IPS-NIHi7 (cell line): ENCODE measurements at regions not wholly inside any gene's neighbourhood (a gene's known extent, or its start where the extent isn't known, plus 50 kb on each side); places are given as distances from the start of the nearest gene placed in this dataset.
"Not testable (repeated sequence)": the region's sequence is repeated elsewhere in the genome, so short reads cannot be mapped to it uniquely, and the experiment has no call there.

Experiments used
- DNase-seq: peaks from one replicate; pipeline ENCODE4 v3.0.0; 2012; ENCODE audit warnings: mixed read lengths; ENCODE audit errors: extremely low spot score

DNA sequence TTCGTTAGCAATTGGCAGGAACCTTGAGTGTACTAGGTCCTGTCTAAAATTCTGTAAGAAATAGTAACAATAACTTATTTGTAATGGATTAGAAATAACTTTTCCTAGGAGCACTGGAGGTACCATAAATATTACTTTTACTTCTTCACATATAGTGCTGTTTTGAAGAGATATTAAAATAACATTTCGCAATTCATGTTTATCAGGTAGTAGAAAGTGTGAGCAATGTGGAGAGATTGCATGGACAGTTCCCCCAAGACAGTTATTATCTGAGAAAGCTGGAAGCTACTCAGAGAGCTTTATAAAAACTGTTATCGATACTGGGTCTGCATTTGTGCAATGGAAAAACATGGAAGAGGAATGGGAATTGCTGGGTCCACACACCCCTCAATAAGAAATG is 128.5 kb upstream of the KIF26B start:
- no peak for DNase-seq

DNA sequence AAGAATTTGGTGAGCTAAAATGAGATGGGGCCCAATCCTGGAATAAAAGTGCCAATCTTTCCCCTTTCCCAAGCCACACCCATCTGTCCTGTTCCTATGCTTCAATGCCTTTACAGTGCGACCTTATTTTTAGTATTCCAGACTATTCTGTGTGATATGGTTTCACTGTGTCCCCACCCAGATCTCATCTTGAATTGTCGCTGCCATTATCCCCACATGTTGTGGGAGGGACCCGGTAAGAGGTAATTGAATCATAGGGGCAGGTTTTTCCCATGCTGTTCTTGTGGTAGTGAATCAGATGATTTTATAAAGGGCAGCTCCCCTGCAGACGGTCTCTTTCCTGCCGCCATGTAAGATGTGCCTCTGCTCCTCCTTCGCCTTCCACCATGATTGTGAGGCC is 129.3 kb upstream of the KIF26B start:
- no peak for DNase-seq

DNA sequence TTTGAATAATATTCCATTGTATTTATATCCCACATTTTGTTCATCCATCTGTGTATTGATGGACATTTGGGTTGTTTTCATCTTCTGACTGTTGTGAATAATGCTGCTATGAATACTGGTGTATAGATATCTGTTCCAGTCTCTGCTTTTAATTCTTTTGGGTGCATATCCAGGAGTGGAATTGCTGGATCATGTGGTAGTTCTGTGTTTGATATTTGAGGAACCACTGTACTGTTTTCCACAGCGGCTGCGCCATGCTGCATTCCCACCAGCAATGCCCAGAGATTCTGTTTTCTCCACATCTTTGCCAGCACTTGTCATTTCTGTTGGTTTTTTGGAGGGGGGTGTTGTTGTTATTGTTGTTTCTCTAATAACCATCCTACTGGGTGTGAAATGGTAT is 131.6 kb upstream of the KIF26B start:
- no peak for DNase-seq

- no peak for DNase-seq
Measured at GRCh38 chr1:245019910-245020486, 134.8 kb upstream of the KIF26B start.

- DNase-seq, result no peak
Measured at GRCh38 chr1:245016700-245017099, 138.1 kb upstream of the KIF26B start.

DNA sequence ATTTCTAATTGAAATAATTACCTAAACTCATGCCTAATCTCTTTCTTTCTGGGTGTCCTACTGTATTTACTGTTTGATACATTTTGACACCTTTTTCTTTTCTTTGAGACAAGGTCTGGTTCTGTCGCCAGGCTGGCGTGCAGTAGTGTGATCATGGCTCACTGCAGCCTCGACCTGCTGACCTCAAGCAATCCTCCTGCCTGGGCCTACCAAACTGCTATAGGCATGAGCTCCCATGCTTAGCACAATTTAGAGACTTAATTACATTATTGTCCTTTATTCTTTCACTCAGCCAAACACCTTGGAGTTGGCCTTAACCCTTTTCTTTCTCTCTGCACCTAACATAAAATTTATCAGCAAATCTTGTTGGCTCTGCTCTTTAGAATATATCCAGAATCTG is 139.8 kb upstream of the KIF26B start:
- no peak for DNase-seq

GRCh38 chr1:245014247-245015029 is 140.3 kb upstream of the KIF26B start:
- DNase-seq, result no peak

GRCh38 chr1:245010018-245010614 is 144.7 kb upstream of the KIF26B start:
- no peak for DNase-seq

GRCh38 chr1:245008761-245009160 is 144.4 kb upstream of the HNRNPU start:
- DNase-seq, result no peak

DNA sequence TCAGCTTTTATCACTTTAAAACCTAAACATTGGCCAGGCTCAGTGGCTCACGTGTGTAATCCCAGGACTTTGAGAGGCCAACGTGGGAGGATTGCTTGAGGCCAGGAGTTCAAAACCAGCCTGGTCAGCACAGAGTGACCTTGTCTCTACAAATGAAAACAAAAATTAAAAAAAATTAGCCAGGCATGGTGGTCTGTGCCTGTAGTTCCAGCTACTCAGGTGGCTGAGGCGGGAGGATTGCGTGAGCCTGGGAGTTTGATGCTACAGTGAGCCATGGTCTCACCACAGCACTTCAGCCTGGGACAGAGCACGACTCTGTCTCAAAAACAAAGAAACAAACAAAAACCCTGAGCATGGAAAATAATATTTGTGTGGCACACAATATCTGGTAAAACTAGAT is 143.5 kb upstream of the HNRNPU start:
- no peak for DNase-seq

DNA sequence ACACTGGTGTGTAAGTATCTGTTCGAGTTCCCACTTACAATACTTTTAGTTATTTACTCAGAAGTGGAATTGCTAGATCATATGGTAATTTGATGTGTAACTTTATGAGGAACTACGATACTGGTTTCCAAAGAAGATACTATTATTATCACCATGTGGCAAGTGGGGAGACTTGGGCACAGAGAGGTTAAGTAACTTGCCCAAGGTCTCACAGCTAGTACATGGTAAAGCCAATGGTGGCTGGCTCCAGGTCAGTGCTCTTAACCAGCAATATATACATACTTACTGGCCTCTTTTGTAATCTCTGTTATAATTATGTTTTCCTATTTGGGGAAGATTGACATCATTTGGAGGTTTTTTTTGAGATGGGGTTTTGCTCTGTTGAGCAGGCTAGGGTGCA is 138.9 kb upstream of the HNRNPU start:
- no peak for DNase-seq

DNA sequence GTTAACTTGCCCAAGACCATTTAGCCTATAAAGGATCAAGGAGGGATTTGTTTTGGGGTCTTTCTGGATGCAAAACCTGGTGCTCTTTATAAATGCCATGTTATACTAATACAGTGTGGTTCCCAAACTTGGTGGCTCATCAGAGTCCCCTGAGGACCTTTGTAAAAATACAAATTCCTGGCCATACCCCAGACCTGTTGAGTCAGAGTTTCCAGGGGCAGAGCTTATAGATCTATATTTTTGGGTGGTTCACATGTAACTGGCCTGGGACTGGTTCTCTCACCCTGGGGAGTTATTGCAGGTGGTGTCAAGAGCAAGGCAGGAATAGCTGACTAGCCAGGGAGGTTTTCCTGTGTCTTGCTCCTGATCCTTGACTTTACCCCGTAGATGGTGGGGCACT is 136.9 kb upstream of the HNRNPU start:
- no peak for DNase-seq

DNA sequence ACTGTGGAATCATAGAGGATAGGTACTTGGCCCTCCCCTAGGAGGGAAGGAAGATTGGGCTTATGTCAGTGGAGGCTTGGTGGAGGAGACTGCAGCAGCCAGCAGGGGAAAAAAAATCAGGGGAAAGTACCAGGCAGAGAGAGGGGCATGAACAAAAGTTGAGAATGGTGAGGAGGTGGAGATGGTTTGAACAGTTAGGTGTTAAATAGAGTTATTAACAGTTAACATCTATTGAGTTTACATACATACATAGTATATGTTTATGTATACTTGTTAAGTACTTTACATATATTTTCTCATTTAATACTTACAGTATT is 136.5 kb upstream of the HNRNPU start:
- no peak for DNase-seq

GRCh38 chr1:244999644-245000043 is 135.3 kb upstream of the HNRNPU start:
- DNase-seq, result not testable (repeated sequence)

DNA sequence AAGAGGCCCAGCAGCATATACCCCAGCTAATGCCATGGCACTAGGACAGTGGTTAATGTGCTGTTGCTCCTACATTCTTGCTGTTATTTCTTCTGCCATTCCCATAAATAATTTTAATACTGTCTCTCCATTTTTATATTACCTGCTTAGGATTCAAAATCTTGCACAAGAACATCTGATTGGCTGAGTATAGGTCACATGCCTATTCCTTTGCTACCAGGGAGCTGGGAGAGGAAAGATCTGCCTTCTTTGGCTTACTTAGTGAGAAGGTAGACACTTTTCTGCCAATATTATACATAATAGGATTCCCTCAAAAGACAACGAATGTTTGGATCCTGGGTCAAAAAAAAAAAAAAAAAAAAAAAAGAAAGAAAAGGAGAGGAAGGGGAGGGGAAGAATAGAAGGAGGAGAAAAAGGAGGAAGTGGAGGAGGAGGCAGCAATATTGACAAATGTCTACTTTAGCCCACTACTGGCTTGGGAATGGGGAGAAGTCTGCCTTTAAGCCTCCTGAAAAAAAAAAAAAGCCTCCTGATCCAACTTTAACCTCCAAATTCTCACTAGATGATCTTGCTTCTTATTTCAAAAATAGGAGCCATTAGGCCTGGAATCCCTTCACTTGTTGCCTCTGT is 134.5 kb upstream of the HNRNPU start:
- DNase-seq, result no peak

GRCh38 chr1:244995602-244996400 is 131.5 kb upstream of the HNRNPU start:
- no peak for DNase-seq

DNA sequence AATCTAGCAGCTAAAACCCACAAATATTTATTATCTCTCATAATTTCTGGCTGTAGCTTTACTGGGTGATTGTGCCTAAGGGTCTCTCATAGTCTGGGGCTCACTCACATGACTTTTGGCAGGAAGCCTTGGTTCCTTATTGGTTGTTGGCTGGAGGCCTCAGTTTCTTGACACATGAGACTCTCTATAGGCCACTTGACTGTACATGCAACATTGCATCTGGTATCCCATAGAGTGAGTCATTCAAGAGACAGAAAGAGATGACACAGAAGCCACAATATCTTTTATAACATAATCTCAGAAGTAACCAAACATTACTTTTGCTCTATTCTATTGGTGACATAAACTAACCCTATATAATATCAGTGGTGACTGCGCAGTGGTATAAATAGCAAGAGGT is 128.5 kb upstream of the HNRNPU start:
- DNase-seq, result no peak

- no peak for DNase-seq
Measured at GRCh38 chr1:244989813-244990212, 125.5 kb upstream of the HNRNPU start.

GRCh38 chr1:244988521-244988920 is 124.2 kb upstream of the HNRNPU start:
- no peak for DNase-seq

GRCh38 chr1:244980605-244981004 is 116.3 kb upstream of the HNRNPU start:
- no peak for DNase-seq

DNA sequence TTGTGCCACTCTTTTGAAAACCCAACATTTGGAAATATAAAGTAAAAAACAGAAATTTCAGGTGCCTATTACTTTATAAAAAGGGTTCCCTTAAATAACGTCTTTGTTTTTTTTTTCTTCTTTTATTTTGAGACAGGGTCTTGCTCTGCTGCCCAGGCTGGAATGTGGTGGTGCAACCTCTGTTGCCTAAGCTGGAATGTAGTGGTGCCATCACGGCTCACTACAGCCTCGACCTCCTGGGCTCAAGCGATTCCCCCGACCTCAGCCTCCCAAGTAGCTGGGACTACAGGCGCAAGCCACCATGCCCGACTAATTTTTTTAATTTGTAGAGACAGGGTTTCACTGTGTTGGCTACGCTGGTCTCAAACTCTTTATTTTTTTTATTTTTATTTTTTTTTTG is 110.2 kb upstream of the HNRNPU start:
- no peak for DNase-seq

DNA sequence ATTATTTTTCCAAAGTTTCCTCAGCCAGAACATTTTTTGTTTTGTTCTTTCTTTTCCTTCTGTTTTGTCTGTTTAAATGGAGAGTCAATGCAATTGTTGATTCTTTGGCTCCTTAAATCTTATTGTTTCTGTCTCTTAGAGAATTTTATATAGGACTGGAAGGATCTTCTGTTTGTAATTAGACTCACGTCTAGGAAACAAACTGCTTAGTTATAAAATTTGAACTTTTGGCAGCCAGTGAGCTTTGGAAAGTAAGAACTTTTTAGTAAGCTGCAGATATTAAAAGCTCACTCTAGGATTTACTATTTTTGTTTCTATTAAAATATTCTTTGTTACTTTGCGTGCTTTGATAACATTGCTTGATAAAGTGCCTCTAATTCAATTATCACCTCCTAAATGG is 109.8 kb upstream of the HNRNPU start:
- no peak for DNase-seq
